DMS 273 (cell line): ENCODE measurements at regions not wholly inside any gene's neighbourhood (a gene's known extent, or its start where the extent isn't known, plus 50 kb on each side); places are given as distances from the start of the nearest gene placed in this dataset.
"Not testable (repeated sequence)": the region's sequence is repeated elsewhere in the genome, so short reads cannot be mapped to it uniquely, and the experiment has no call there.

Experiments
- DNase-seq: peaks from one replicate; lab custom pipeline; 2025; ENCODE audit not compliant: unreplicated experiment; lab: John Stamatoyannopoulos, UW

- peak; percentile 68 for DNase-seq
Observed at GRCh38 chrX:39678914-39679313, 418.8 kb downstream of the BCOR start.

GRCh38 chrX:39679497-39680157, 418.1 kb downstream of the BCOR start:
- DNase-seq, result no peak

- DNase-seq, result no peak
Observed at GRCh38 chrX:39681885-39682284, 415.9 kb downstream of the BCOR start.

- peak; percentile 47 for DNase-seq
Observed at GRCh38 chrX:39682778-39683177, 415.0 kb downstream of the BCOR start.

GRCh38 chrX:39688219-39688575, 409.6 kb downstream of the BCOR start:
- no peak for DNase-seq

GRCh38 chrX:39688576-39689375, 409.0 kb downstream of the BCOR start:
- DNase-seq, result peak; percentile 87

GRCh38 chrX:39689376-39690104, 408.2 kb downstream of the BCOR start:
- DNase-seq, result peak; percentile 26

GRCh38 chrX:39690541-39691415, 407.0 kb downstream of the BCOR start:
- no peak for DNase-seq

- DNase-seq, result no peak
Observed at GRCh38 chrX:39691724-39692123, 406.0 kb downstream of the BCOR start.

GRCh38 chrX:39692796-39693195, 405.0 kb downstream of the BCOR start:
- no peak for DNase-seq

GRCh38 chrX:39693298-39693697, 404.5 kb downstream of the BCOR start:
- peak; percentile 15 for DNase-seq

- not testable (repeated sequence) for DNase-seq
Observed at GRCh38 chrX:39702636-39703035, 395.1 kb downstream of the BCOR start.

GRCh38 chrX:39703307-39703706, 394.5 kb downstream of the BCOR start:
- DNase-seq, result no peak

- no peak for DNase-seq
Observed at GRCh38 chrX:39704590-39704989, 393.2 kb downstream of the BCOR start.

- DNase-seq, result peak; percentile 86
Observed at GRCh38 chrX:39705290-39705689, 392.5 kb downstream of the BCOR start.

- DNase-seq, result no peak
Observed at GRCh38 chrX:39709364-39709763, 388.4 kb downstream of the BCOR start.

- DNase-seq, result no peak
Observed at GRCh38 chrX:39709812-39710211, 387.9 kb downstream of the BCOR start.

GRCh38 chrX:39710776-39711175, 387.0 kb downstream of the BCOR start:
- DNase-seq, result peak; percentile 60

- no peak for DNase-seq
Observed at GRCh38 chrX:39714471-39714870, 383.3 kb downstream of the BCOR start.

GRCh38 chrX:39716401-39716800, 381.4 kb downstream of the BCOR start:
- DNase-seq, result no peak
